HG03175 (cell line): ENCODE measurements at regions not wholly inside any gene's neighbourhood (a gene's known extent, or its start where the extent isn't known, plus 50 kb on each side); places are given as distances from the start of the nearest gene placed in this dataset.

ENCODE experiments used
- ATAC-seq: cut with Tn5 transposase; IDR thresholded peaks from one replicate; pipeline ENCODE4 v1.9.1; 2021; ENCODE audit warnings: mild to moderate bottlenecking, moderate library complexity; ENCODE audit not compliant: unreplicated experiment

- ATAC-seq = no peak
Measured at GRCh38 chr3:105187344-105187743, 179.4 kb upstream of the ALCAM start.

DNA sequence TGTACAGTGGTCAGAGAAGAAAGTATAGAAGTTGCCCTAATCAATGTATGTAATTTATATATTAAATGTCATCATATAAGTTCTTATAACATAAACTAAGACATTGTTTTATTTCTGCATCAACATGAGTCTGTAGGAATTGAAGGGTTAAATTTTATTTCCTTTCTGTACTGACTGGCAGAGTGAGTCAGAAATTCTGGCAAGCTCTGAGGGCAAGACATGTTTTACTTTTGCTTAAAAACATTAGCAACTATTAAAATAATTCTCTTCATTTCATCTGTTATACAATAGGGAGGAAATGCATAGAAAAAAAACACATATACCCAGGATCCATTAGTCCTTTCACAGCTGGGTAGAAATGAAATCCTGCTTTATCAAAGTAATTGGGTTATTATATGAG, 171.4 kb upstream of the ALCAM start:
- no peak for ATAC-seq

- no peak for ATAC-seq
Measured at GRCh38 chr3:105197863-105198262, 168.8 kb upstream of the ALCAM start.

- ATAC-seq = no peak
Measured at GRCh38 chr3:105199217-105199616, 167.5 kb upstream of the ALCAM start.

- ATAC-seq = no peak
Measured at GRCh38 chr3:105210141-105210540, 156.6 kb upstream of the ALCAM start.

DNA sequence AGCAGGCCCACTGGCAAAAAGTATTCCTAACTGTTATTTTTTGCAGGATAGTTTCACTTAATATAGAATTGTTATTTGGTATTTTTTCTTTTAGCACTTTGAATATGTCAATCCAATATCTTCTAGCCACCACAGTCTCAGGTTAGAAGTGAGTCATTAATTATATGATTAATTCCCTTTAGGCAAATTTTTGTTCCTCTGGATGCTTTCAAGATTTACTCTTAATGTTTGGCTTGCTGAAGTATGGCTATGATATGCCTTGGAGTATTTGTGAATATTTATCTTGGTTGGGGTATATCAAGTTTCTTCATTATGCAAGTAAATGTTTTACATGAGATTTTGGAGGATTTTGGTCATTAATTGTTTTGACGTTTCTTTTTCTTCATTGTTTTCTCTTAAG, 152.1 kb upstream of the ALCAM start:
- no peak for ATAC-seq

DNA sequence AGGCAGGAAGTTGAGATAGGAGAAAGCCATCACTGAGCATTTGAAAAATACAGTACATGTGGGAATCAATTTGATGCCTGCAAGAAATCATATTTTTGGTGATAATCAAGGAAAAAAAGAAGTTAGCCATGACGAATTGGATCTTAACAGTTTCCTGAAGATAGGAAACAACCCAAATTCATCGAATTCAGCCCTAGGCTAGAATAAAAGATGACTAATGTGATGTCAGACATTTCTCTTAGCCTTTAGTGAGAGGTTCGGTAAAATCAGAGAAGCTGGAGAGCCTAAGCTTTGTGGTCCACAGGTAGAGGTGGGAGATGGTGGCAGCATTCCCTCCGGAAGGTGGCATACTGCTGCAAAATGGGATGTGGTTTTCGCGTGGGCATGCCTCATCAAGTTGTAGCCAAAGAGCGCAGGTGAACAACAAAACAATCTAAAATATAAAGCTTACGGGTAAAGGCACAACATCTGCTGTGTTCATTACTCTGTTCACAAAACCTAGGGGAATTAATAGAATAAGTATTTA, 144.1 kb upstream of the ALCAM start:
- ATAC-seq = no peak

DNA sequence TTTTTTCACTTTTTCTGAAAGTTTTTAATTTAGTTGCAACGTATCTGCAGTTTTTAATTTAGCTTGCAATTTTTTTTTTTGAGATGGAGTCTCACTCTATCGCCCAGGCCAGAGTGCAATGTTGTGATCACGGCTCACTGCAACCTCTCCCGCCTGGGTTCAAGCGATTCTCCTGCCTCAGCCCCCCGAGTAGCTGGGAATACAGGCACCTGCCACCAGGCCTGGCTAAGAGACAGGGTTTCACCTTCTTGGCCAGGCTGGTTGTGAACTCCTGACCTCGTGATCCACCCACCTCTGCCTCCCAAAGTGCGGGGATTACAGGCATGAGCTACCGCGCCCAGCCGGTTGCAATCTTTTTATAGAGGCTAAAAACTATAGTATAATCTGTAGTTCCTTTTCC, 142.9 kb upstream of the ALCAM start:
- no peak for ATAC-seq

DNA sequence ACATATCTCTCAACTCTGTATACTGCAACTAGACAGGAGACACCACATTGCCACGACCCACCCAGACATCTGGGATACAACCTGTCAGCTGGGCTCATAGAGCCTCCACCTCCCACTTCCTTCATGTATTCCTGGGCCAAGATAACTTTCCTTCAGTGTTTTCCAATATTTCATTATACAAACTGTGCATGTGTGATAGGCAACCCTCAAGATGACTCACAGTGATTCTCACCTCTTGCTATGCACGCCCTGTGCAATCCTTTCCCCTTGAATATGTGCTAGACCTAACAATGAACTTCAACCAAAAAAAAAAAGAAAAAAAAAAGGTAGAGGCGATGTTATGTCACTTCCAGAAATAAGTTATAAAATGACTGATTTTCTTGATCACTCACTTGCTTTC, 138.0 kb upstream of the ALCAM start:
- ATAC-seq = no peak

- no peak for ATAC-seq
Measured at GRCh38 chr3:105232553-105232952, 134.2 kb upstream of the ALCAM start.

DNA sequence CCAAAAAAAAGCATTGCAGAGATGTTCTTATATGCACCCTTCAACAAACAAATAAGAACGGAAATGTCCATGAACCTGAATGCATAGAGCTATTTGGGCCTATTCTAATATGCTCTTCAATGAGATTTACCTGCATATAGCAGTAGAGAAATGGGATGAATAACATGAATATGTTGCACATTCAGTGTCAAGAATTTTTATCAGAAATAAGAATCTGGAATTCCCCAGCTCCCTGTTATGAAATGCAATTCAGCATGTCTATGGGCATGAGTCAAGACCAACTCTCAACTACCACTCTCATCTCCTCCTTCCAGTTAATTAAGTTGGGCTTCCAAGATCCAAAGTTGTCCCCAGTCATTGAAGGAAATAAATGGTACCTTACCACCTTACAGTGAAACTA, 133.7 kb upstream of the ALCAM start:
- ATAC-seq = no peak

DNA sequence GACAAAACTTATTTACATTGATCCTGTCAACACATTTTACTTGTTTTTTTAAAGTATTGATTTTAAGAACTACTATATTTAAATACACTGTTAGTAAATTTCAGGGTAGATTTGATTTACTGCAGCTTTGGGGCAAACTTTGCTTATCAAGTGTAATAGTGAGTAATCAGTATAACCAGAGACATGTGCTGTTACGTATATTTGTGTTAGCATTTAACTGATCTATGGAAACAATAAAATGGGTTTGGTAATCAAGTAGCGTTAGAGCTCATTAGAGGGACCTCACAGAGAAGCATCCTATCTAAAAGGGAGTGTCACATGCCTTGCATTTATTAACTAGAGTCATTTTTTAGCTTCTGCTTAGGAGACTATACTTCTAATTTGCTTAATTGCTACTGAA, 131.5 kb upstream of the ALCAM start:
- no peak for ATAC-seq

DNA sequence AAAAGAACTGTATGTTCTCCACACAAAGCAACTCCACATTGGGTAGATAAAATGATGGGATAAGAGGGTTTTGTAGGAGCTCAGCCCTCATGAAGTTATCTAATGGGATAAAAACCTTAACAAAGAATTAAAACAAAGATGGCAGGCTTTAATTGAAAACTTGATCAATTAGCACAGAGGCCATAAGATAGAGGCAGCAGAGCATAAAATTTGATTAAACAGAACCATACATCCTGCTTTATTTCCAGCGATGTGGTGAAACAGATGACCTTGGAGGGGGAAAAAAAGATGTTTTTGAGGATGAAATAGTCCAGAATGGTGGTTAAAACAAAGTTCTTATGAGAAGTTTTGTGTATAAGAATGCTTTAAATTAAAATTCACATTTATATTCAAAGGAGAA, 130.9 kb upstream of the ALCAM start:
- no peak for ATAC-seq

DNA sequence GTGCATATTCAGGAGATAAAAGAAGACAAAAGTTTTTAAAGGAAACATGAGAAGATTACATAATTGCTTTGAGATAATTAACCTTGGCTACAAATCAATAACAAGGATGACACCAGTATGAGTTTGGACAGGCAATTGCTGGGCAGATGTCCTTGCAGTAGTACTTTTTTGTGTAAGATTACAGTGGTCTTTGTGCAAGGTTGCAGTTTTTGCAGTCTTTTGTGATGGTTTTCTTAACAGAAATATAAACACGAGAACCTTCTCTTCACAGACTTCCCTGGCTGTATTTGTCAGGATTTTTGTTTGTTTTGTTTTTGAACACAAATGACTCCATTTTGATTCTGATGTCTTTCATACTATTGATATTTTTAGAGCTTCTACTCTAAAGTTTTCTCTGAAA, 128.3 kb upstream of the ALCAM start:
- no peak for ATAC-seq

GRCh38 chr3:105243076-105243475, 123.6 kb upstream of the ALCAM start:
- ATAC-seq = no peak

- ATAC-seq = no peak
Measured at GRCh38 chr3:105246536-105246935, 120.2 kb upstream of the ALCAM start.

- ATAC-seq = no peak
Measured at GRCh38 chr3:105253225-105253624, 113.5 kb upstream of the ALCAM start.

DNA sequence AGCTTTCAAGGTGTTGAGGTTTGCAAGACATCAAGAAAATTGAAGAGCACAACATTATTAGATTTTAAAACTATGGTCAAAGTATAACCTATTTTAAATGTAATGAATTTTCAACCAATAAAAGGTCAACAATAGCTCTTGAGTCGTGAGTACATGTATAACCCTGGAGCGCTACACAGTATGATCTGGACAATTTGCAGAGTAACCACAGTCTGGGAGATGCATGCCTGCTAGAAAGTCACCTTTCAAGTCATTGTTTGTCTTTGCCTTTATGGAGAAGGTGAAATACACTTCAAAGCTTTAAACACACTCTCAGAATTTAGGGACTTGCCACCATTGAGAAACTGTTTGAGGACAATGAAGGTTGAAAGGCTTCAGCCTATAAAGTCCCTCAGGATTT, 112.6 kb upstream of the ALCAM start:
- ATAC-seq = no peak

- no peak for ATAC-seq
Measured at GRCh38 chr3:105255350-105255749, 111.4 kb upstream of the ALCAM start.

DNA sequence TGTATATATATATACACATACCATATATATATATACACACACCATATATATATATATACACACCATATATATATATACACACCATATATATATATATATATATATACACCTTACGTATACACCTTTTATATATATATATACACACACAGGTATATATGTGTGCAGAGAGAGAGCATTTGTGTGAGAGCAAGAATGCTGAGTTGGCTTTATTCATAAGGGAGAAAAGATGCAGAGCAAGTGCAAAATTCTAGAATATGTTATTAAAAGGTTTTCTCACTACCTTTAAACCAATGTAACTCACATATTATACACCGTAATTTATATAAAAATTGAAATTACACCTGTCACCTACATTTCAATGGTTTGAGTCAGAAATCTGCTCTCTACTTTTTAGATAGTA, 107.2 kb upstream of the ALCAM start:
- no peak for ATAC-seq

DNA sequence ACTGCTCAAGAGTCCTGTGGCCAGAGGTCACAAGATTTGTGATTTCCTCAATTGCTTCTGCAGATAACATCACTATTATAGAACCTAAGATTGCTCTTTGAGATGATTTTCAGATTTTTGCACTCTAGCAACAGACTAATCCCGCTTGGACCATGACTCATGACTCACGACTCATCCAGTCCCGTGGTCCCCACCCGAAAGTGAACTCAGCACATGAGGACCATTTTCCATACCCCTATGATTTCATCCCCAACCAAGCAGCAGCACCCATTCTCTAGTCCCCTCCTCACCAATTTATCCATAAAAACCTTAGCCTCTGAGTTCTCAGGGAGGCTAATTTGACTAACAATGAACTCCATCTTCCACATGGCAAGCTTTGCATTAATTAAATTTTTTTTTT, 106.3 kb upstream of the ALCAM start:
- ATAC-seq = no peak

DNA sequence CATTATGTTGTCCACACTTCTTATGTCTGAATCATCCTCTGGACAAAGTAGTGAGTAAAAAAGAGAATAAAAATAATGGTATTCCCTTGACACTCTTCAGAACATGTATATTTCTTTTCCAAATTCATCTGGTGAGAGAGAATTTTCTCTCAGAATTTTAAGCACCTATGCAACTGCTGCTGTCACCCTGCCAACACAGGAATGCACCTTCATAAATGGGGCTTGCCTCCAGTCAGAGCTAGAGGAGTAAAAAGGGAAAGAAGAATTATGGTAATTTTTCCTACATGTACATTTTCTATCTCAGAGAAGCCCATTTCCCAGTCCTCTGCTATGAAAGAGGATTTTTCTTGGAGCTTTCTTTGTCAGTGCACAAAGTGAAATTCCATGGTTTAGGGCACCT, 92.2 kb upstream of the ALCAM start:
- ATAC-seq = no peak

DNA sequence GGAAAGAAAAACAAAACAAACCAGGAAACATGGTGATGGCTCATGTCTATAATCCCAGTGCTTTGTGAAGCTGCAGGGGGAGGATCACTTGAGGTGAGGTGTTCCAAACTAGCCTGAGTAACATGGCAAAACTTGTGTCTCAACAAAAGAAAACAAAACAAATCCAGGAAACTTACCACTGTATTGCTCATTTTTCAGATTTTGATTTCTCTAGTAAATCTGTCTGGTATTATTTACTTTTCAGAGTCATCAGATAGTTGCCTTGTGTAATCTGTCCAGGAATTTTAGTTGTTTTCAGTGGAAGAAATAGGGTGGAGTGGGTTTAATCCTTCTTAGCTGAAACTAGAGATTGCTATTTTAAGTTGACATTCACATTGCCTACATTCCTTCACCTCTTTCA, 91.8 kb upstream of the ALCAM start:
- no peak for ATAC-seq

GRCh38 chr3:105277656-105278055, 89.1 kb upstream of the ALCAM start:
- no peak for ATAC-seq
